GM23338 (cell line): ENCODE measurements at regions not wholly inside any gene's neighbourhood (a gene's known extent, or its start where the extent isn't known, plus 50 kb on each side); places are given as distances from the start of the nearest gene placed in this dataset.
A peak's percentile ranks its signal among the peaks of the same experiment; 100 is the strongest.

Experiments
- ATAC-seq: fragments of 200-7000 bp; cut with Tn5 transposase; 3 replicates; pipeline ENCODE4 v1.9.1; 2020
- DNase-seq: peaks from one replicate; pipeline ENCODE4 v3.0.0-alpha.2; 2015; ENCODE audit warnings: low spot score
- H2AFZ ChIP-seq: fragments of 200-600 bp; sonication (generic); 2 replicates; pipeline ENCODE4 v1.8.0; 2016; ENCODE audit warnings: antibody characterized with exemption, mild to moderate bottlenecking, moderate library complexity
- H3F3A ChIP-seq: fragments of 200-600 bp; sonication (generic); replicated peaks from 2 replicates; pipeline ENCODE4 v1.8.0; 2017; ENCODE audit warnings: antibody characterized with exemption, mixed run types, low read depth
- H3K27ac ChIP-seq: fragments of 200-600 bp; sonication (generic); 2 replicates; pipeline ENCODE4 v1.6.1; 2016; ENCODE audit warnings: low read depth
- H3K27me3 ChIP-seq: fragments of 200-600 bp; sonication (generic); 2 replicates; pipeline ENCODE4 v1.8.0; 2016; ENCODE audit warnings: mild to moderate bottlenecking, mixed run types, moderate library complexity; ENCODE audit not compliant: insufficient read depth
- H3K36me3 ChIP-seq: fragments of 200-600 bp; sonication (generic); 2 replicates; pipeline ENCODE4 v1.8.0; 2016; ENCODE audit warnings: mild to moderate bottlenecking; ENCODE audit not compliant: insufficient read depth
- H3K4me1 ChIP-seq: fragments of 200-600 bp; sonication (generic); 2 replicates; pipeline ENCODE4 v1.8.0; 2016; ENCODE audit warnings: mild to moderate bottlenecking, moderate library complexity; ENCODE audit not compliant: insufficient read depth
- H3K4me2 ChIP-seq: fragments of 200-600 bp; sonication (generic); 2 replicates; pipeline ENCODE4 v1.7.1; 2017; ENCODE audit warnings: mixed run types
- H3K4me3 ChIP-seq: fragments of 200-600 bp; sonication (generic); 2 replicates; pipeline ENCODE4 v1.6.1; 2016; ENCODE audit warnings: mixed run types
- H3K79me2 ChIP-seq: fragments of 200-600 bp; sonication (generic); replicated peaks from 2 replicates; pipeline ENCODE4 v1.8.0; 2017; ENCODE audit warnings: mild to moderate bottlenecking; ENCODE audit not compliant: insufficient read depth
- H3K9me2 ChIP-seq: fragments of 200-600 bp; sonication (generic); 2 replicates; pipeline ENCODE4 v1.8.0; 2017; ENCODE audit not compliant: insufficient read depth
- H4K20me1 ChIP-seq: fragments of 200-600 bp; sonication (generic); replicated peaks from 2 replicates; pipeline ENCODE4 v1.8.0; 2017; ENCODE audit warnings: mild to moderate bottlenecking; ENCODE audit not compliant: insufficient read depth
- H3K27ac Mint-ChIP-seq: 2 replicates; pipeline ENCODE4 v1.8.0; 2020; ENCODE audit warnings: inconsistent platforms, mild to moderate bottlenecking, moderate library complexity, mixed read lengths
- H3K27me3 Mint-ChIP-seq: 3 replicates; pipeline ENCODE4 v1.8.0; 2022; ENCODE audit warnings: low read depth, mild to moderate bottlenecking, moderate library complexity, mixed read lengths, inconsistent platforms; ENCODE audit not compliant: insufficient read depth, poor library complexity
- H3K36me3 Mint-ChIP-seq: 3 replicates; pipeline ENCODE4 v1.8.0; 2021; ENCODE audit warnings: low read depth, mild to moderate bottlenecking, inconsistent platforms, moderate library complexity, mixed read lengths
- H3K4me1 Mint-ChIP-seq: 3 replicates; pipeline ENCODE4 v1.8.0; 2020; ENCODE audit warnings: mild to moderate bottlenecking, inconsistent platforms, mixed read lengths
- H3K4me3 Mint-ChIP-seq: 3 replicates; pipeline ENCODE4 v1.8.0; 2021; ENCODE audit warnings: moderate library complexity, mild to moderate bottlenecking, inconsistent platforms, mixed read lengths
- H3K9me3 Mint-ChIP-seq: 3 replicates; pipeline ENCODE4 v1.8.0; 2020; ENCODE audit warnings: moderate library complexity, mild to moderate bottlenecking, inconsistent platforms, mixed read lengths
- CREB1 ChIP-seq: fragments of 250-450 bp; sonication (Bioruptor Pico); IDR thresholded peaks from 2 replicates; pipeline ENCODE4 v1.5.0; 2020; ENCODE audit warnings: low read depth, mild to moderate bottlenecking, moderate library complexity
- CTCF ChIP-seq, 2 experiments: fragments of 200-600 bp in 1 of 2; sonication (generic) in 1 of 2; conservative IDR thresholded peaks; 2 replicates each; pipeline versions ENCODE4 v1.5.1 to v1.6.1; 2016 to 2017; ENCODE audit warnings: antibody characterized with exemption in 2 of 2, low read depth in 2 of 2, mild to moderate bottlenecking in 2 of 2, moderate library complexity in 1 of 2
- EZH2 ChIP-seq: fragments of 200-600 bp; sonication (generic); IDR thresholded peaks from one replicate; pipeline ENCODE4 v1.8.0; 2017; ENCODE audit warnings: antibody characterized with exemption, mild to moderate bottlenecking, low read depth; ENCODE audit not compliant: unreplicated experiment
- JUNB ChIP-seq: IDR thresholded peaks from one replicate; pipeline ENCODE4 v1.6.1; 2016; ENCODE audit warnings: antibody characterized with exemption; ENCODE audit not compliant: unreplicated experiment
- REST ChIP-seq: IDR thresholded peaks from one replicate; pipeline ENCODE4 v1.6.1; 2018; ENCODE audit warnings: antibody characterized with exemption; ENCODE audit not compliant: unreplicated experiment
- STAT1 ChIP-seq: IDR thresholded peaks from one replicate; pipeline ENCODE4 v1.6.1; 2016; ENCODE audit warnings: antibody characterized with exemption; ENCODE audit not compliant: unreplicated experiment
- ZNF114 ChIP-seq: fragments of 250-450 bp; sonication (Bioruptor Pico); IDR thresholded peaks from 2 replicates; pipeline ENCODE4 v1.5.0; 2020; ENCODE audit warnings: mild to moderate bottlenecking, moderate library complexity
- TF ChIP-seq, protein P1 (sequence below): fragments of 250-450 bp; sonication (Bioruptor Pico); IDR thresholded peaks from 2 replicates; pipeline ENCODE4 v1.5.0; 2020; ENCODE audit warnings: mild to moderate bottlenecking, moderate library complexity

- TF ChIP-seq, protein P1, sequence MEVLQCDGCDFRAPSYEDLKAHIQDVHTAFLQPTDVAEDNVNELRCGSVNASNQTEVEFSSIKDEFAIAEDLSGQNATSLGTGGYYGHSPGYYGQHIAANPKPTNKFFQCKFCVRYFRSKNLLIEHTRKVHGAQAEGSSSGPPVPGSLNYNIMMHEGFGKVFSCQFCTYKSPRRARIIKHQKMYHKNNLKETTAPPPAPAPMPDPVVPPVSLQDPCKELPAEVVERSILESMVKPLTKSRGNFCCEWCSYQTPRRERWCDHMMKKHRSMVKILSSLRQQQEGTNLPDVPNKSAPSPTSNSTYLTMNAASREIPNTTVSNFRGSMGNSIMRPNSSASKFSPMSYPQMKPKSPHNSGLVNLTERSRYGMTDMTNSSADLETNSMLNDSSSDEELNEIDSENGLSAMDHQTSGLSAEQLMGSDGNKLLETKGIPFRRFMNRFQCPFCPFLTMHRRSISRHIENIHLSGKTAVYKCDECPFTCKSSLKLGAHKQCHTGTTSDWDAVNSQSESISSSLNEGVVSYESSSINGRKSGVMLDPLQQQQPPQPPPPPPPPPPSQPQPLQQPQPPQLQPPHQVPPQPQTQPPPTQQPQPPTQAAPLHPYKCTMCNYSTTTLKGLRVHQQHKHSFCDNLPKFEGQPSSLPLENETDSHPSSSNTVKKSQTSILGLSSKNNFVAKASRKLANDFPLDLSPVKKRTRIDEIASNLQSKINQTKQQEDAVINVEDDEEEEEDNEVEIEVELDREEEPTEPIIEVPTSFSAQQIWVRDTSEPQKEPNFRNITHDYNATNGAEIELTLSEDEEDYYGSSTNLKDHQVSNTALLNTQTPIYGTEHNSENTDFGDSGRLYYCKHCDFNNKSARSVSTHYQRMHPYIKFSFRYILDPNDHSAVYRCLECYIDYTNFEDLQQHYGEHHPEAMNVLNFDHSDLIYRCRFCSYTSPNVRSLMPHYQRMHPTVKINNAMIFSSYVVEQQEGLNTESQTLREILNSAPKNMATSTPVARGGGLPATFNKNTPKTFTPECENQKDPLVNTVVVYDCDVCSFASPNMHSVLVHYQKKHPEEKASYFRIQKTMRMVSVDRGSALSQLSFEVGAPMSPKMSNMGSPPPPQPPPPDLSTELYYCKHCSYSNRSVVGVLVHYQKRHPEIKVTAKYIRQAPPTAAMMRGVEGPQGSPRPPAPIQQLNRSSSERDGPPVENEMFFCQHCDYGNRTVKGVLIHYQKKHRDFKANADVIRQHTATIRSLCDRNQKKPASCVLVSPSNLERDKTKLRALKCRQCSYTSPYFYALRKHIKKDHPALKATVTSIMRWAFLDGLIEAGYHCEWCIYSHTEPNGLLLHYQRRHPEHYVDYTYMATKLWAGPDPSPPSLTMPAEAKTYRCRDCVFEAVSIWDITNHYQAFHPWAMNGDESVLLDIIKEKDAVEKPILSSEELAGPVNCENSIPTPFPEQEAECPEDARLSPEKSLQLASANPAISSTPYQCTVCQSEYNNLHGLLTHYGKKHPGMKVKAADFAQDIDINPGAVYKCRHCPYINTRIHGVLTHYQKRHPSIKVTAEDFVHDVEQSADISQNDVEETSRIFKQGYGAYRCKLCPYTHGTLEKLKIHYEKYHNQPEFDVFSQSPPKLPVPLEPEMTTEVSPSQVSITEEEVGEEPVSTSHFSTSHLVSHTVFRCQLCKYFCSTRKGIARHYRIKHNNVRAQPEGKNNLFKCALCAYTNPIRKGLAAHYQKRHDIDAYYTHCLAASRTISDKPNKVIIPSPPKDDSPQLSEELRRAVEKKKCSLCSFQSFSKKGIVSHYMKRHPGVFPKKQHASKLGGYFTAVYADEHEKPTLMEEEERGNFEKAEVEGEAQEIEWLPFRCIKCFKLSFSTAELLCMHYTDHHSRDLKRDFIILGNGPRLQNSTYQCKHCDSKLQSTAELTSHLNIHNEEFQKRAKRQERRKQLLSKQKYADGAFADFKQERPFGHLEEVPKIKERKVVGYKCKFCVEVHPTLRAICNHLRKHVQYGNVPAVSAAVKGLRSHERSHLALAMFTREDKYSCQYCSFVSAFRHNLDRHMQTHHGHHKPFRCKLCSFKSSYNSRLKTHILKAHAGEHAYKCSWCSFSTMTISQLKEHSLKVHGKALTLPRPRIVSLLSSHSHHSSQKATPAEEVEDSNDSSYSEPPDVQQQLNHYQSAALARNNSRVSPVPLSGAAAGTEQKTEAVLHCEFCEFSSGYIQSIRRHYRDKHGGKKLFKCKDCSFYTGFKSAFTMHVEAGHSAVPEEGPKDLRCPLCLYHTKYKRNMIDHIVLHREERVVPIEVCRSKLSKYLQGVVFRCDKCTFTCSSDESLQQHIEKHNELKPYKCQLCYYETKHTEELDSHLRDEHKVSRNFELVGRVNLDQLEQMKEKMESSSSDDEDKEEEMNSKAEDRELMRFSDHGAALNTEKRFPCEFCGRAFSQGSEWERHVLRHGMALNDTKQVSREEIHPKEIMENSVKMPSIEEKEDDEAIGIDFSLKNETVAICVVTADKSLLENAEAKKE, result no peak
- TF ChIP-seq JUNB (no peak), EZH2 (no peak), CREB1 (no peak), REST (no peak)
Observed at GRCh38 chr14:37969511-37969979, 238.2 kb upstream of the SSTR1 start (continued).

DNA sequence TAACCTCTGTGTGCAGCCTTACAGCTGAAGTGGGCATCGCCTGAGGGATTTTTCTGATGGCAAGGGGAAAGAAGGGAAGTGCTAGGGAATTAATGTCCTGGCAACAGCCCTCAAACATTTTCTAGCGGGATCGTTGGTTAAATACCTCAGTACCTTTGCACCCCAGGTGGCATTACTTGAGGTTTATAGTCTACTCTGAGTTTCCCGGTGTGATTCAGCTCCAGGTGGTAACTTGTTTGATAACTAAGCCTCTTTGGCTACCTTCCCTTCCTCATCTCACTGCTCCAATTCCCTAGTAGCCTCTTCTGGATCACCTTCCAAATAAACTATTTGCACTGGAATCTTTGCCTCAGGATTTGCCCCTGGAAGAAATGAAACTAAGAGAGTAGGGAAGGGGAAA is 237.0 kb upstream of the SSTR1 start:
- H3K9me3 Mint-ChIP-seq, result no peaks in the 10 kb centered on the region
- no peaks in the 10 kb centered on the region for H3K79me2 ChIP-seq
- H3K27me3 ChIP-seq, result no peaks in the 10 kb centered on the region
- no peaks in the 10 kb centered on the region for H3F3A ChIP-seq
- no peak overlapping the region for H3K27ac Mint-ChIP-seq
- H3K36me3 ChIP-seq, result no peaks in the 10 kb centered on the region
- 0 out of 2 replicates have a peak overlapping the region, but pooled peaks have one; percentile 20 for H2AFZ ChIP-seq
- DNase-seq (no peak), ATAC-seq (no peak)
- H3K4me3 Mint-ChIP-seq, result no peak overlapping the region
- no peaks in the 10 kb centered on the region for H3K27me3 Mint-ChIP-seq
- H3K27ac ChIP-seq, result no peak overlapping the region
- no peaks in the 10 kb centered on the region for H3K36me3 Mint-ChIP-seq
- 0 out of 3 replicates have a peak, but pooled peaks cover 2% of the 10 kb centered on the region for H3K4me1 Mint-ChIP-seq
- no peak overlapping the region for H3K4me3 ChIP-seq
- no peaks in the 10 kb centered on the region for H3K9me2 ChIP-seq
- no peaks in the 10 kb centered on the region for H4K20me1 ChIP-seq
- H3K4me2 ChIP-seq, result no peak overlapping the region
- H3K4me1 ChIP-seq, result no peaks in the 10 kb centered on the region
- TF ChIP-seq STAT1 (no peak), CREB1 (no peak), ZNF114 (CRISPR knock-in tag) (no peak), CTCF (conservative IDR thresholded peaks at IDR 0.05; ENCODE audit: low read depth in 2 of 2) (no peak)
